ENCODE measurements at regions not wholly inside any gene's neighbourhood (a gene's known extent, or its start where the extent isn't known, plus 50 kb on each side); places are given as distances from the start of the nearest gene placed in this dataset.

DNA sequence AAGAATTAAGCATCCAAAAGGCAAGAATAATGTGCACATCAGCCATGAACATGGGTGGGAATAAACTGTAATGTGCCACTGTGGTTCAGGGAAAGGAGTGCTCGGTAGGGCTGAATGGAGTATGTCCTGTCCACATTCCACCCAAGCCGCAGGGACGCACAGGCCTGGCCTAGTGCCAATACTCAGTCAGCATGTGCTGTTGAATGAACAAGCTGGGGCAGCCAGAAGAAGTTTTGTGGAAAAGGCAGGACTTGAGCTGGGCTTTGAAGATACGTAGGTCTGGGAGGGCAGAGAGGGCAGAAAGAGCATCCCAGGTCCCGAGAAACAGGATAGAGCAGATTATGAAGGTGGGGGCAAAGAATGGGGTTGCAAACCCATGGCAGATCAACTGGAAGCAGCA, 60.0 kb upstream of the PLET1 start:
- TF ChIP-seq, protein P1, sequence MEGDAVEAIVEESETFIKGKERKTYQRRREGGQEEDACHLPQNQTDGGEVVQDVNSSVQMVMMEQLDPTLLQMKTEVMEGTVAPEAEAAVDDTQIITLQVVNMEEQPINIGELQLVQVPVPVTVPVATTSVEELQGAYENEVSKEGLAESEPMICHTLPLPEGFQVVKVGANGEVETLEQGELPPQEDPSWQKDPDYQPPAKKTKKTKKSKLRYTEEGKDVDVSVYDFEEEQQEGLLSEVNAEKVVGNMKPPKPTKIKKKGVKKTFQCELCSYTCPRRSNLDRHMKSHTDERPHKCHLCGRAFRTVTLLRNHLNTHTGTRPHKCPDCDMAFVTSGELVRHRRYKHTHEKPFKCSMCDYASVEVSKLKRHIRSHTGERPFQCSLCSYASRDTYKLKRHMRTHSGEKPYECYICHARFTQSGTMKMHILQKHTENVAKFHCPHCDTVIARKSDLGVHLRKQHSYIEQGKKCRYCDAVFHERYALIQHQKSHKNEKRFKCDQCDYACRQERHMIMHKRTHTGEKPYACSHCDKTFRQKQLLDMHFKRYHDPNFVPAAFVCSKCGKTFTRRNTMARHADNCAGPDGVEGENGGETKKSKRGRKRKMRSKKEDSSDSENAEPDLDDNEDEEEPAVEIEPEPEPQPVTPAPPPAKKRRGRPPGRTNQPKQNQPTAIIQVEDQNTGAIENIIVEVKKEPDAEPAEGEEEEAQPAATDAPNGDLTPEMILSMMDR (IDR thresholded peaks at IDR 0.05) = no peak
- no peak for TF ChIP-seq POLR2A (IDR thresholded peaks at IDR 0.05)
